ENCODE measurements at regions not wholly inside any gene's neighbourhood (a gene's known extent, or its start where the extent isn't known, plus 50 kb on each side); places are given as distances from the start of the nearest gene placed in this dataset.

GRCh38 chr2:151186011-151186410 is 75.7 kb downstream of the RBM43 start:
- WGBS = 99% methylated on average over 15 of the region's 15 CpGs
- no peaks in the 10 kb centered on the region for H3K27me3 ChIP-seq (replicated peaks; ENCODE audit: insufficient read depth)
- no peak for TF ChIP-seq POLR2A (IDR thresholded peaks at IDR 0.05)
- no peak for TF ChIP-seq CTCF (IDR thresholded peaks at IDR 0.05)
- no peak for TF ChIP-seq POLR2AphosphoS5 (IDR thresholded peaks at IDR 0.05)
- intact Hi-C loops (cut with DNase I) = no loop called here
- DNase-seq (ENCODE audit: low spot score) = no peak
- no peak overlapping the region for H3K4me3 ChIP-seq
- no peaks in the 10 kb centered on the region for H3K9me3 ChIP-seq
- H3K27ac ChIP-seq = no peak overlapping the region
- H3K36me3 ChIP-seq = no peaks in the 10 kb centered on the region
- no peaks in the 10 kb centered on the region for H3K4me1 ChIP-seq (replicated peaks)

- H3K27ac ChIP-seq = no peak overlapping the region
- TF ChIP-seq POLR2AphosphoS5 (IDR thresholded peaks at IDR 0.05) (no peak), CTCF (IDR thresholded peaks at IDR 0.05) (no peak), POLR2A (IDR thresholded peaks at IDR 0.05) (no peak)
Measured at GRCh38 chr2:151182899-151183809, 78.5 kb downstream of the RBM43 start.

GRCh38 chr2:151182396-151182795 is 79.3 kb downstream of the RBM43 start:
- H3K27ac ChIP-seq = no peak overlapping the region
- no peak for DNase-seq (ENCODE audit: low spot score)
- WGBS = 85% methylated on average over 3 of the region's 3 CpGs
- no peaks in the 10 kb centered on the region for H3K9me3 ChIP-seq
- intact Hi-C loops (cut with DNase I) = no loop called here
- H3K27me3 ChIP-seq (replicated peaks; ENCODE audit: insufficient read depth) = no peaks in the 10 kb centered on the region
- TF ChIP-seq POLR2A (IDR thresholded peaks at IDR 0.05) (no peak), POLR2AphosphoS5 (IDR thresholded peaks at IDR 0.05) (no peak), CTCF (IDR thresholded peaks at IDR 0.05) (no peak)
- H3K4me1 ChIP-seq (replicated peaks) = no peaks in the 10 kb centered on the region
- H3K36me3 ChIP-seq = no peaks in the 10 kb centered on the region
- no peak overlapping the region for H3K4me3 ChIP-seq

More at GRCh38 chr2:151182899-151183809, 78.5 kb downstream of the RBM43 start:
- no peak for DNase-seq (ENCODE audit: low spot score)
- H3K4me3 ChIP-seq = no peak overlapping the region
- intact Hi-C loops (cut with DNase I) = no loop called here
- H3K36me3 ChIP-seq = no peaks in the 10 kb centered on the region
- no peaks in the 10 kb centered on the region for H3K9me3 ChIP-seq
- H3K4me1 ChIP-seq (replicated peaks) = no peaks in the 10 kb centered on the region
- 73% methylated on average over 7 of the region's 7 CpGs for WGBS
- no peaks in the 10 kb centered on the region for H3K27me3 ChIP-seq (replicated peaks; ENCODE audit: insufficient read depth)

GRCh38 chr2:151181524-151181923 is 80.1 kb downstream of the RBM43 start:
- no peak for DNase-seq (ENCODE audit: low spot score)
- Histone ChIP-seq H3K36me3 (no peaks in the 10 kb centered on the region), H3K9me3 (no peaks in the 10 kb centered on the region), H3K4me1 (replicated peaks) (no peaks in the 10 kb centered on the region), H3K27ac (no peak overlapping the region), H3K4me3 (no peak overlapping the region), H3K27me3 (replicated peaks; ENCODE audit: insufficient read depth) (no peaks in the 10 kb centered on the region)
- intact Hi-C loops (cut with DNase I) = no loop called here
- no peak for TF ChIP-seq POLR2AphosphoS5 (IDR thresholded peaks at IDR 0.05)
- TF ChIP-seq POLR2A (IDR thresholded peaks at IDR 0.05) = no peak
- TF ChIP-seq CTCF (IDR thresholded peaks at IDR 0.05) = no peak
- 62% methylated on average over 6 of the region's 6 CpGs for WGBS

GRCh38 chr2:151180123-151180522 is 81.5 kb downstream of the RBM43 start:
- TF ChIP-seq POLR2AphosphoS5 (IDR thresholded peaks at IDR 0.05) (no peak), CTCF (IDR thresholded peaks at IDR 0.05) (no peak), POLR2A (IDR thresholded peaks at IDR 0.05) (no peak)
- intact Hi-C loops (cut with DNase I) = no loop called here
- Histone ChIP-seq H3K4me3 (no peak overlapping the region), H3K36me3 (no peaks in the 10 kb centered on the region), H3K9me3 (no peaks in the 10 kb centered on the region), H3K4me1 (replicated peaks) (no peaks in the 10 kb centered on the region), H3K27ac (no peak overlapping the region), H3K27me3 (replicated peaks; ENCODE audit: insufficient read depth) (no peaks in the 10 kb centered on the region)
- no peak for DNase-seq (ENCODE audit: low spot score)
- 89% methylated on average over 3 of the region's 3 CpGs for WGBS

Measured in prostate gland (tissue), 2 donors.